ENCODE measurements at regions not wholly inside any gene's neighbourhood (a gene's known extent, or its start where the extent isn't known, plus 50 kb on each side); places are given as distances from the start of the nearest gene placed in this dataset.

DNA sequence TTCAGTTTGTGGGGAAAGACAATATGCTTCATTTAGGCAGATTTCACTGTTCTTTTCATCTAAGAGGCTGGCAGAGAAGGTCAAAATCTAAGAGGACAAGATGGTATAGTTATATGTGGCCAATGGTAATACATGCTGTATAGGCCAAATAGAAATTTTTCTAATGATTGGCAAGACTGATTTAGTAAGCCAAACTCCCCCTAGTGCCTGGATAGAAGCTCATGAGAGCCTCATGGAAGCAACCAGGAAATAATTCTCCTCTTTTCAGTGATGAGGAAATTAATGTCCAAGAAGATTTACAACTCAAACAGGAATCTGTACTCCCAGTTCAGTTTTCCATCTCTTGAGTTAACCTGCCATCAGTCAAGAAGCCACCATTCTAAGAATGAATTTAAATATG lies 253.6 kb upstream of the PHF14 start:
- no peak for TF ChIP-seq CTCF (IDR thresholded peaks at IDR 0.05; ENCODE audit: low read length)
- no peak for TF ChIP-seq EZH2 (optimal IDR thresholded peaks at IDR 0.05; ENCODE audit: low read depth, low read length)
- TF ChIP-seq EZH2phosphoT487 (IDR thresholded peaks at IDR 0.05; ENCODE audit: low read length), result no peak

All from MM.1S (cell line).